Neural progenitor cell (in vitro differentiated cells): ENCODE measurements at regions not wholly inside any gene's neighbourhood (a gene's known extent, or its start where the extent isn't known, plus 50 kb on each side); places are given as distances from the start of the nearest gene placed in this dataset.

Experiments
- DNase-seq: peaks from one replicate; pipeline ENCODE4 v3.0.0-alpha.2; 2016; ENCODE audit warnings: low spot score
- H2AFZ ChIP-seq: fragments of 200-600 bp; sonication (generic); replicated peaks from 2 replicates; pipeline ENCODE4 v1.6.1; 2016; ENCODE audit warnings: antibody characterized with exemption
- H3F3A ChIP-seq: fragments of 200-600 bp; sonication (generic); 2 replicates; pipeline ENCODE4 v1.6.1; 2016; ENCODE audit warnings: antibody characterized with exemption, low read depth
- H3K27ac ChIP-seq: fragments of 200-600 bp; sonication (generic); 2 replicates; pipeline ENCODE4 v1.5.1; 2016; ENCODE audit warnings: mild to moderate bottlenecking
- H3K27me3 ChIP-seq: fragments of 200-600 bp; sonication (generic); 2 replicates; pipeline ENCODE4 v1.6.1; 2016; ENCODE audit warnings: mild to moderate bottlenecking, moderate library complexity
- H3K36me3 ChIP-seq: fragments of 200-600 bp; sonication (generic); 2 replicates; pipeline ENCODE4 v1.5.1; 2016
- H3K4me1 ChIP-seq: fragments of 200-600 bp; sonication (generic); 2 replicates; pipeline ENCODE4 v1.6.1; 2016; ENCODE audit warnings: mixed run types
- H3K4me2 ChIP-seq: fragments of 200-600 bp; sonication (generic); 2 replicates; pipeline ENCODE4 v1.6.1; 2016
- H3K4me3 ChIP-seq: fragments of 200-600 bp; sonication (generic); 2 replicates; pipeline ENCODE4 v1.5.1; 2016
- H3K79me2 ChIP-seq: fragments of 200-600 bp; sonication (generic); 2 replicates; pipeline ENCODE4 v1.6.1; 2016; ENCODE audit warnings: low read depth
- H3K9ac ChIP-seq: fragments of 200-600 bp; sonication (generic); 2 replicates; pipeline ENCODE4 v1.6.1; 2016
- H3K9me3 ChIP-seq: fragments of 200-600 bp; sonication (generic); 2 replicates; pipeline ENCODE4 v1.5.1; 2016; ENCODE audit warnings: low read depth
- H4K20me1 ChIP-seq: fragments of 200-600 bp; sonication (generic); 2 replicates; pipeline ENCODE4 v1.6.1; 2016; ENCODE audit warnings: low read depth
- H3K27ac Mint-ChIP-seq: 3 replicates; pipeline ENCODE4 v1.8.0; 2021; ENCODE audit warnings: mixed read lengths
- H3K27me3 Mint-ChIP-seq: 2 replicates; pipeline ENCODE4 v1.8.0; 2022; ENCODE audit warnings: low read depth, mild to moderate bottlenecking, inconsistent platforms, moderate library complexity, mixed read lengths; ENCODE audit not compliant: insufficient read depth
- H3K36me3 Mint-ChIP-seq: 3 replicates; pipeline ENCODE4 v1.8.0; 2021; ENCODE audit warnings: mixed read lengths
- H3K4me1 Mint-ChIP-seq: 3 replicates; pipeline ENCODE4 v1.8.0; 2021; ENCODE audit warnings: mixed read lengths
- H3K4me3 Mint-ChIP-seq: 3 replicates; pipeline ENCODE4 v1.8.0; 2021; ENCODE audit warnings: mild to moderate bottlenecking, moderate library complexity, mixed read lengths
- H3K9me3 Mint-ChIP-seq: 3 replicates; pipeline ENCODE4 v1.8.0; 2020; ENCODE audit warnings: mixed read lengths
- CTCF ChIP-seq: fragments of 200-600 bp; sonication (generic); IDR thresholded peaks from 2 replicates; pipeline ENCODE4 v1.5.1; 2017; ENCODE audit warnings: antibody characterized with exemption, mild to moderate bottlenecking
- EZH2 ChIP-seq: fragments of 200-600 bp; sonication (generic); IDR thresholded peaks from 2 replicates; pipeline ENCODE4 v1.6.1; 2017; ENCODE audit warnings: antibody characterized with exemption, mild to moderate bottlenecking, moderate library complexity
- EZH2phosphoT487 ChIP-seq: fragments of 200-600 bp; sonication (generic); IDR thresholded peaks from 2 replicates; pipeline ENCODE4 v1.6.1; 2017; ENCODE audit warnings: antibody characterized with exemption

DNA sequence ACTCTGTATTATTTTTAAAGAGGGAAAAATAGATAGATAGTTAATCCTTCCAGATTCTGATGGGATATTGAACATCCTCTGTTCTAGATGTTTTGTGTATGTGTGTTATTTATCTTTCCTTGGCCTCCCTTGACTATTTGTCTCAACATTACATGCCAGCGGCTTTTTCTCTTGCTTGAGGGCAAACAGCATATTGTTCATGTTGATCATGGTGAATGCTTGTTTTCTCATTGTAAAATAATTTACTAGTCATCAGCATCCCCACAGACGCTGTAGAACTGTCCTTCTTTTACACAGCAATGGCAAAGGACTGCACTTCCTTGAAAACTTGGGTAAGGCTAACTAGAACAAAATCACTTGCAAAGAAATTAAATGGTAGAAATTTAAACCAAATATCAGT is 1376.4 kb upstream of the GOT2 start:
- Histone ChIP-seq H2AFZ (no peak overlapping the region), H3K36me3 (no peaks in the 10 kb centered on the region), H3K4me1 (no peaks in the 10 kb centered on the region), H3K4me3 (no peak overlapping the region), H4K20me1 (no peaks in the 10 kb centered on the region), H3K79me2 (no peaks in the 10 kb centered on the region), H3K9ac (no peak overlapping the region), H3K9me3 (no peaks in the 10 kb centered on the region), H3K27ac (no peak overlapping the region), H3F3A (no peaks in the 10 kb centered on the region), H3K4me2 (no peak overlapping the region), H3K27me3 (no peaks in the 10 kb centered on the region)
- H3K4me1 Mint-ChIP-seq, result no peaks in the 10 kb centered on the region
- no peaks in the 10 kb centered on the region for H3K36me3 Mint-ChIP-seq
- no peaks in the 10 kb centered on the region for H3K9me3 Mint-ChIP-seq
- TF ChIP-seq EZH2phosphoT487, result no peak
- TF ChIP-seq CTCF, result no peak
- TF ChIP-seq EZH2, result no peak
- no peak overlapping the region for H3K4me3 Mint-ChIP-seq
- no peak for DNase-seq
- no peak overlapping the region for H3K27ac Mint-ChIP-seq
- no peaks in the 10 kb centered on the region for H3K27me3 Mint-ChIP-seq

DNA sequence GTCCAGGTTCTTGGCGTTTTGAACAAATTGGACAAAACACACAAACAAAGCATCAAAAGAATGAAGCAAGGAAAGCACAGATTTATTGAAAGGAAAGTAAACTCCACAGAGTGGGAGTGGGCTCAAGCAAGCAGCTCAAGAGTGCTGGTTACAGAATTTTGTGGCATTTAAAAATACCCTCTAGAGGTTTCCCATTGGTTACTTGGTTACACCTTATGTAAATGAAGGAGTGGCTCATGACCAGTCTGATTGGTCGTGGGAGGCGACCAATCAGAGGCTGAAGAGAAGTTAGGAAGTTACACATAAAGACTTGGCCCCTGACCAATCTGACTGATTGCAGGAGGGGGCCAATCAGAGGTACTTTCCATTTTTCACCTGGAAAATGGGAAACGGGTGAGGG is 1373.8 kb upstream of the GOT2 start:
- Histone ChIP-seq H3K27me3 (no peaks in the 10 kb centered on the region), H3K9ac (no peak overlapping the region), H3K79me2 (no peaks in the 10 kb centered on the region), H3K36me3 (no peaks in the 10 kb centered on the region), H3F3A (no peaks in the 10 kb centered on the region), H3K27ac (no peak overlapping the region), H4K20me1 (no peaks in the 10 kb centered on the region), H3K4me3 (no peak overlapping the region), H3K9me3 (no peaks in the 10 kb centered on the region), H3K4me2 (no peak overlapping the region), H3K4me1 (no peaks in the 10 kb centered on the region), H2AFZ (peak overlapping the region; percentile 26)
- H3K4me3 Mint-ChIP-seq, result no peak overlapping the region
- H3K27ac Mint-ChIP-seq, result no peak overlapping the region
- no peaks in the 10 kb centered on the region for H3K36me3 Mint-ChIP-seq
- no peaks in the 10 kb centered on the region for H3K27me3 Mint-ChIP-seq
- TF ChIP-seq EZH2phosphoT487 (no peak), CTCF (no peak), EZH2 (no peak)
- H3K4me1 Mint-ChIP-seq, result no peaks in the 10 kb centered on the region
- DNase-seq, result no peak
- no peaks in the 10 kb centered on the region for H3K9me3 Mint-ChIP-seq

DNA sequence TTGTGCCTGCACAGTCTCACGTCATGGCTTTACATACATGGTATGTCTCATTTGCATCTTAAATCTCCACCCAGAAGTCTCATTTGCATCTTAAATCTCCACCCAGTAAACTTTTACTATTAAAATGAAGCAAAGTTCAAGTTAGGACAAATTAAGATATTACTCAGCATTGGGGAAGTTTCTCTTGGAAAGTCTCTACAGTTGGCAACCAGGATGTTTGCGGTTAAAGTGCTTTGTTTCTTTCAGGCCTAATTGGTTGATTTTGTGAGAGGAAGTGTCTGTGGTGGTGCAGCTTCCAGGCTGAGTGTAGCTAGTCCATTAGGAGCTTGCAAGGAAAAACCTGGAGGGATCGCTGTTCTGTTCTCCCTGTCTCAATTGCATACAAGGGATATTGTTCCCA is 1373.3 kb upstream of the GOT2 start:
- H3K27ac Mint-ChIP-seq, result peak overlapping the region; percentile 43
- peak overlapping the region; percentile 26 for H2AFZ ChIP-seq

DNA sequence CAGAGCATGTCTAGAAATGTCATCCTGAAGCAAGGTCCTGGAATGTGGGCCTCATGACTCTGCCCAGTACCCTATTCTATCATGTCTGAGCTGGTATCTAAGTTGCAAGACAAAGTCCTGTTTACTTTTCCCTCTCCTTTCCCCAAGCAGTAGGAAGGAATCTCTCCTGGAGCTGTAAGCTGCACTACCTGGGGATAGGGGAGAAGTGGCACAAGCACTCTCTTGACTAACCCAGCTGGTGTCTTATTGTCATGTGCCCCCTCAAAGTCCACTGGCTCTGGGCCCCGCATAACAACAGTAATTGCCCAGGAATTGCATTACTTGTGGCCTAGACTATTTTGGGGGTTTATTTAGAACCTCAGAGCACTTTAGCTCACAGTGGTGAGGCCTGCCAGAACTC is 1366.3 kb upstream of the GOT2 start:
- no peaks in the 10 kb centered on the region for H3K36me3 Mint-ChIP-seq
- TF ChIP-seq CTCF, result no peak
- no peak for TF ChIP-seq EZH2phosphoT487
- no peak for TF ChIP-seq EZH2
- no peak overlapping the region for H3K4me3 Mint-ChIP-seq
- H3K27me3 ChIP-seq, result no peaks in the 10 kb centered on the region
- H4K20me1 ChIP-seq, result no peaks in the 10 kb centered on the region
- no peak overlapping the region for H3K27ac ChIP-seq
- H3K27me3 Mint-ChIP-seq, result no peaks in the 10 kb centered on the region
- no peak overlapping the region for H3K4me3 ChIP-seq
- no peak overlapping the region for H2AFZ ChIP-seq
- H3K9me3 ChIP-seq, result no peaks in the 10 kb centered on the region
- no peaks in the 10 kb centered on the region for H3F3A ChIP-seq
- no peaks in the 10 kb centered on the region for H3K36me3 ChIP-seq
- H3K9me3 Mint-ChIP-seq, result peaks cover 10% of the 10 kb centered on the region
- H3K4me1 Mint-ChIP-seq, result no peaks in the 10 kb centered on the region
- no peaks in the 10 kb centered on the region for H3K4me1 ChIP-seq
- H3K79me2 ChIP-seq, result no peaks in the 10 kb centered on the region
- no peak overlapping the region for H3K27ac Mint-ChIP-seq
- no peak overlapping the region for H3K9ac ChIP-seq
- no peak overlapping the region for H3K4me2 ChIP-seq
- no peak for DNase-seq

More for the DNA sequence above, 1373.3 kb upstream of the GOT2 start:
- H3K4me3 ChIP-seq, result no peak overlapping the region
- H3K36me3 ChIP-seq, result no peaks in the 10 kb centered on the region
- no peaks in the 10 kb centered on the region for H3K27me3 Mint-ChIP-seq
- H3K4me1 ChIP-seq, result no peaks in the 10 kb centered on the region
- no peak overlapping the region for H3K9ac ChIP-seq
- no peak for DNase-seq
- no peaks in the 10 kb centered on the region for H4K20me1 ChIP-seq
- H3K9me3 Mint-ChIP-seq, result no peaks in the 10 kb centered on the region
- no peaks in the 10 kb centered on the region for H3K9me3 ChIP-seq
- H3K4me3 Mint-ChIP-seq, result no peak overlapping the region
- H3K4me2 ChIP-seq, result no peak overlapping the region
- H3K27me3 ChIP-seq, result no peaks in the 10 kb centered on the region
- no peaks in the 10 kb centered on the region for H3K4me1 Mint-ChIP-seq
- TF ChIP-seq EZH2, result no peak
- H3K36me3 Mint-ChIP-seq, result no peaks in the 10 kb centered on the region
- H3K27ac ChIP-seq, result no peak overlapping the region
- no peaks in the 10 kb centered on the region for H3K79me2 ChIP-seq
- no peaks in the 10 kb centered on the region for H3F3A ChIP-seq
